ENCODE measurements at regions not wholly inside any gene's neighbourhood (a gene's known extent, or its start where the extent isn't known, plus 50 kb on each side); places are given as distances from the start of the nearest gene placed in this dataset.

GRCh38 chr3:55127565-55127964 is 199.7 kb upstream of the LRTM1 start:
- TF ChIP-seq MAX (IDR thresholded peaks at IDR 0.05; ENCODE audit: low read depth, low read length) = no peak
- no peak for TF ChIP-seq MYC (IDR thresholded peaks at IDR 0.05; ENCODE audit: low read depth, low read length)
- no peak for TF ChIP-seq CTCF (IDR thresholded peaks at IDR 0.05; ENCODE audit: low read depth, low read length)
- TF ChIP-seq POLR2A (IDR thresholded peaks at IDR 0.05; ENCODE audit: extremely low read depth, insufficient read length) = no peak
- DNase-seq (ENCODE audit: low read depth) = no peak
- no peak overlapping the region for H3K4me3 ChIP-seq (ENCODE audit: low read depth, low read length)

- no peak for DNase-seq (ENCODE audit: low read depth)
- H3K4me3 ChIP-seq (ENCODE audit: low read depth, low read length) = no peak overlapping the region
- TF ChIP-seq POLR2A (IDR thresholded peaks at IDR 0.05; ENCODE audit: extremely low read depth, insufficient read length) (no peak), MYC (IDR thresholded peaks at IDR 0.05; ENCODE audit: low read depth, low read length) (no peak), CTCF (IDR thresholded peaks at IDR 0.05; ENCODE audit: low read depth, low read length) (no peak), MAX (IDR thresholded peaks at IDR 0.05; ENCODE audit: low read depth, low read length) (no peak)
Measured at GRCh38 chr3:55124371-55124770, 196.5 kb upstream of the LRTM1 start.
